Activated naive CD8-positive, alpha-beta T cell treated with anti-CD3 and anti-CD28 coated beads, Interleukin-2, amount 10 ng/mL, durations not matched to agents 7 days and 5 days (primary cell): ENCODE measurements at regions not wholly inside any gene's neighbourhood (a gene's known extent, or its start where the extent isn't known, plus 50 kb on each side); places are given as distances from the start of the nearest gene placed in this dataset.

Experiments used
- ATAC-seq: fragments of 150-1000 bp; cut with Tn5 transposase; one replicate; pipeline ENCODE4 v1.10.0; 2021; ENCODE audit warnings: low read depth, moderate library complexity
- POLR2A ChIA-PET: fragments of 350-600 bp; sonication (Branson Sonifier 250); formaldehyde crosslinking; loops from one replicate; lab custom pipeline; 2021; ENCODE audit warnings: antibody characterized with exemption; lab: Charles Lee
- DNase-seq: peaks from one replicate; pipeline ENCODE4 v3.0.0; 2021
- H3K27ac Mint-ChIP-seq: one replicate; pipeline ENCODE4 v1.8.0; 2022; ENCODE audit warnings: mild to moderate bottlenecking, mixed read lengths
- H3K27me3 Mint-ChIP-seq: one replicate; pipeline ENCODE4 v1.8.0; 2022; ENCODE audit warnings: mild to moderate bottlenecking, moderate library complexity, mixed read lengths
- H3K36me3 Mint-ChIP-seq: one replicate; pipeline ENCODE4 v1.8.0; 2021; ENCODE audit warnings: mild to moderate bottlenecking, mixed read lengths
- H3K4me1 Mint-ChIP-seq: one replicate; pipeline ENCODE4 v1.8.0; 2021; ENCODE audit warnings: mixed read lengths
- H3K4me3 Mint-ChIP-seq: one replicate; pipeline ENCODE4 v1.8.0; 2022; ENCODE audit warnings: mild to moderate bottlenecking, moderate library complexity, mixed read lengths
- H3K9me3 Mint-ChIP-seq: one replicate; pipeline ENCODE4 v1.8.0; 2021; ENCODE audit warnings: mixed read lengths

DNA sequence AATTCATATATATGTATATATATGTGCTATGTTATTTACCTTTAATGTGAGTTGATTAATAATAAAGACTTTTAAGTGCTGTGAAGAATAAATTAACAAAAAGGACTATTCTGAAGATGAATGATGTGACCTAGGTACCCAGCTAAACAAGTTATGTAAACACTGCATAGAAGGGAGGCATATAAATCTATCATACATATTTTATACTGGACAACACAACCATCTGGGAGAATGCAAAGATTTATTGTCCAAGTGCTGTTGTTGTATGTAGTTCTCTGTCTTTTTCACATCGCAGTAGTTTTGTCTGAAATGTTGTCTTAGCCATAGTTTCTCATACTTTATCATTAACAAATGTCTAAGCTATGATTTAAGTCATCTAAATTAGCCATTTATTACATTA, 337.6 kb downstream of the PCDH18 start:
- Mint-ChIP-seq H3K4me3 (no peak overlapping the region), H3K9me3 (peaks cover 1% of the 10 kb centered on the region), H3K36me3 (no peaks in the 10 kb centered on the region), H3K27ac (no peak overlapping the region), H3K4me1 (no peaks in the 10 kb centered on the region), H3K27me3 (no peaks in the 10 kb centered on the region)
- DNase-seq, result no peak
- POLR2A ChIA-PET, result no interaction called here
- no peak for ATAC-seq

DNA sequence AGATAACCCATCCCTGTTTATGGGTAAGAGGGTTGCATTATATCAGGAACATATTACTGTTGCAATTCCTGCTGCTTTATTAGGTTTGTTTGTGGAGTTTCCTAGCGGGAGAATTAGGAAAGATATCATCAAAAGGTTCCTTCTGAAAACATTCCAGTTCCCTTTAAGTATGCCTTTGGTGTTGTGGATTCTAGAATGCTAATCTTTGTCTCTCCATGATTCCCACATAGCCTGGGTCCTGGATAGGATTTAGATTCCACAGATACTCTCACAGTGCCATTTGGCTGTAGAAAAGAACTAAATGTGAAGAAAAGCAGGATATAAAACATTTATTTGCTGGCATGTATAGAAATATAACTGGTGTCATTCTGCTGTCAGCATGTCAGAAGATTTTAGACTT, 338.7 kb downstream of the PCDH18 start:
- Mint-ChIP-seq H3K9me3 (peaks cover 1% of the 10 kb centered on the region), H3K4me1 (no peaks in the 10 kb centered on the region), H3K36me3 (no peaks in the 10 kb centered on the region), H3K27ac (no peak overlapping the region), H3K4me3 (no peak overlapping the region), H3K27me3 (no peaks in the 10 kb centered on the region)
- POLR2A ChIA-PET, result no interaction called here
- ATAC-seq, result no peak
- DNase-seq, result no peak

- DNase-seq, result no peak
- no peak overlapping the region for H3K4me3 Mint-ChIP-seq
- no peak overlapping the region for H3K27ac Mint-ChIP-seq
- no peaks in the 10 kb centered on the region for H3K36me3 Mint-ChIP-seq
- H3K9me3 Mint-ChIP-seq, result no peaks in the 10 kb centered on the region
- POLR2A ChIA-PET, result no interaction called here
- no peaks in the 10 kb centered on the region for H3K4me1 Mint-ChIP-seq
- no peak for ATAC-seq
- no peaks in the 10 kb centered on the region for H3K27me3 Mint-ChIP-seq
These were observed 350.9 kb downstream of the PCDH18 start for GRCh38 chr4:137181293-137181899.

GRCh38 chr4:137180349-137180748, 351.9 kb downstream of the PCDH18 start:
- ATAC-seq (no peak), DNase-seq (no peak)
- no peaks in the 10 kb centered on the region for H3K9me3 Mint-ChIP-seq
- H3K36me3 Mint-ChIP-seq, result no peaks in the 10 kb centered on the region
- no peak overlapping the region for H3K4me3 Mint-ChIP-seq
- H3K27me3 Mint-ChIP-seq, result no peaks in the 10 kb centered on the region
- POLR2A ChIA-PET, result no interaction called here
- H3K27ac Mint-ChIP-seq, result no peak overlapping the region
- no peaks in the 10 kb centered on the region for H3K4me1 Mint-ChIP-seq

- no peaks in the 10 kb centered on the region for H3K9me3 Mint-ChIP-seq
- ATAC-seq (no peak), DNase-seq (no peak)
- H3K27ac Mint-ChIP-seq, result no peak overlapping the region
- no peaks in the 10 kb centered on the region for H3K4me1 Mint-ChIP-seq
- no peaks in the 10 kb centered on the region for H3K27me3 Mint-ChIP-seq
- POLR2A ChIA-PET, result no interaction called here
- no peaks in the 10 kb centered on the region for H3K36me3 Mint-ChIP-seq
- no peak overlapping the region for H3K4me3 Mint-ChIP-seq
These were observed 375.5 kb downstream of the PCDH18 start for GRCh38 chr4:137156807-137157206.

- H3K36me3 Mint-ChIP-seq, result no peaks in the 10 kb centered on the region
- H3K27me3 Mint-ChIP-seq, result no peaks in the 10 kb centered on the region
- no peak for DNase-seq
- no peaks in the 10 kb centered on the region for H3K4me1 Mint-ChIP-seq
- no peaks in the 10 kb centered on the region for H3K9me3 Mint-ChIP-seq
- no peak overlapping the region for H3K4me3 Mint-ChIP-seq
- no peak for ATAC-seq
- H3K27ac Mint-ChIP-seq, result no peak overlapping the region
- POLR2A ChIA-PET, result no interaction called here
These were observed 376.2 kb downstream of the PCDH18 start for GRCh38 chr4:137156054-137156453.

DNA sequence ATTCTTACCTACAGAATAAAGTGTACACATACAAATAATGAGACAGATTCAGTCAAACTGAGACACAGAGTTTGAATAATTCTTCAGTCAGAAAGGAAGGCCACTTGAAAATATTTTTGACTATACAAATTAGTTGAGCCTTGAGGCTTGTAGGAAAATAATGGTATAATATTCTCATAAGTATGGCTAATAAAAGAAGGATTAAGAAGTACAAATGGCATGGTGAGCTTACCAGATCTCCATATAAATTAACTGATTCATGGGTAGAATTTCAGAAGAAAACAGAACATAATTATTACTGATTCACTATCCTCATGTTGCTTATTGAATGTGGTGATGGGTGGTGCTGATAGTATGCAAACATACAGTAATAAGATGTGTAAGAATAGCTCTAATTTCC, 401.1 kb downstream of the PCDH18 start:
- no peak for ATAC-seq
- Mint-ChIP-seq H3K27ac (no peak overlapping the region), H3K36me3 (no peaks in the 10 kb centered on the region), H3K27me3 (no peaks in the 10 kb centered on the region), H3K4me1 (no peaks in the 10 kb centered on the region), H3K9me3 (no peaks in the 10 kb centered on the region), H3K4me3 (no peak overlapping the region)
- POLR2A ChIA-PET, result no interaction called here
- no peak for DNase-seq

- Mint-ChIP-seq H3K27ac (no peak overlapping the region), H3K9me3 (no peaks in the 10 kb centered on the region), H3K36me3 (no peaks in the 10 kb centered on the region), H3K27me3 (no peaks in the 10 kb centered on the region), H3K4me3 (no peak overlapping the region), H3K4me1 (no peaks in the 10 kb centered on the region)
- no peak for DNase-seq
- no peak for ATAC-seq
- POLR2A ChIA-PET, result no interaction called here
These were observed 402.4 kb downstream of the PCDH18 start for GRCh38 chr4:137129845-137130244.

- H3K4me1 Mint-ChIP-seq, result no peaks in the 10 kb centered on the region
- DNase-seq (no peak), ATAC-seq (no peak)
- POLR2A ChIA-PET, result no interaction called here
- no peak overlapping the region for H3K27ac Mint-ChIP-seq
- H3K9me3 Mint-ChIP-seq, result no peaks in the 10 kb centered on the region
- H3K27me3 Mint-ChIP-seq, result no peaks in the 10 kb centered on the region
- no peaks in the 10 kb centered on the region for H3K36me3 Mint-ChIP-seq
- H3K4me3 Mint-ChIP-seq, result no peak overlapping the region
These were observed 402.9 kb downstream of the PCDH18 start for GRCh38 chr4:137129441-137129840.

DNA sequence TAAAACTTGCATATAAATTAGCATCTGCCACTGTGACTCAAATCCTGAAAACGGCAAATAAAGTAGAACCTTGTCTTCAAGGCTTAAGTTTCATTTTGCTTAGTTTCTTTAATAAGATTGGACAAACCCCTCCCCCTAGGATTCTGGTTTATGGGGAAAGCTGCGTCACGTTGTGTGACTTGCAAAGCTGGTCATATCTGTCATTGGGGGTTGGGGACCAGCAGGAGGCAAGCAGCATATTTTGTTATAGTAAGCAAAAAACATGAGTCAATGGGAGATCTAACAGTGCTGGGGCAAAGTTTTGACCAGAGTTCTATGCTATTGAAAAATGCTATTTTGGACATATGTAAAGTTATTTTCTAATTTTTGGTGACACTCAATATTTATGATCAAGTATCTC, 407.3 kb downstream of the PCDH18 start:
- DNase-seq (no peak), ATAC-seq (no peak)
- POLR2A ChIA-PET, result no interaction called here
- H3K27ac Mint-ChIP-seq, result no peak overlapping the region
- H3K27me3 Mint-ChIP-seq, result no peaks in the 10 kb centered on the region
- H3K9me3 Mint-ChIP-seq, result no peaks in the 10 kb centered on the region
- H3K4me1 Mint-ChIP-seq, result no peaks in the 10 kb centered on the region
- H3K36me3 Mint-ChIP-seq, result no peaks in the 10 kb centered on the region
- H3K4me3 Mint-ChIP-seq, result no peak overlapping the region

DNA sequence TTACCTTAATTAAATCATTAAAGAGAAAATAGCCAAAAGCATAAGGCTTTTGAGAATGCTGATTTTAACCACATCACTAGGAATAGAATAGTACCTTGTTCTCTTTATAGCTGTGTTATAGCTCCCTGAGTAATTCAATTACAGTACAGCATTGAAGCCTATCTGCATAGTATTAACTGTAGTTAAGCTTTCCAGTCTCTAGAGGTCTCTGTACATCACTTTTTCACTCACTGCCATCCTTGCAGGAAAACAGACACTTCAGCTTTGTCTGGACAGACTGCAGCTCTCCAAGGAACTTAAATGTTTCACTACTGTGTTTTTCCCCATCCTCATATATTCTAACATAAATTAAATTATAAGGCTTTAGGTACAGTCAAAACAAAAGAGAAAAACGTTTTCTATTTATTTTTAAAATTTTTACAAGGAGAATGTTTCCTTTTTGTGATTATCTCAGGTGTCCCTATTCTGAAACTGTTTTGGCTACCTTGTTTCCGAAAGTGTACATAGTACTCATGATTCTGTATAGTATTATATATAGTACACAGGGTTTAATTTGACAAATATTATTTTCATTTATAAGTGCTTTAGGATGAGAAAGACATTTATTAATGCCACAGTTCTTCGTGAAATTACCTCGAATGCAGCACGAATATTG, 407.9 kb downstream of the PCDH18 start:
- Mint-ChIP-seq H3K4me3 (no peak overlapping the region), H3K27me3 (no peaks in the 10 kb centered on the region), H3K9me3 (no peaks in the 10 kb centered on the region), H3K27ac (no peak overlapping the region), H3K4me1 (no peaks in the 10 kb centered on the region), H3K36me3 (no peaks in the 10 kb centered on the region)
- POLR2A ChIA-PET, result no interaction called here
- no peak for DNase-seq
- ATAC-seq, result no peak

DNA sequence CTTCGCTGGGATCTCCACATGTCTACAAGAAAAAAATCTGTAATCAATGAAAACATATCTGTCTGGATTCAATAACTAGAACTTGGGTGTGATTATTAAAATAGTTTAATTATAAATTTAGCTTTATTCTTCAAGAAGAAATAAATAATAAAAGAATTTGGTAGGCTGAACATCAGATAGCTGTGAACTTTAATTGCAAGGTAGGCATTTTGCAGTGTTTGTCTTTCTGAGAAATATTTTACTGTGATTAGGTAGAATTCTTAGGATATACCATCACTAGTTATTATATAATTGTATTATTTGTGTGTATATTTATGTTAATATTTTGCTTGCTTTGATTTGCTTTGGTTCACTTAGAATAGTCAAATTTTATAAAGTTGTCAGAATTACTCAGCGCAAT, 409.4 kb downstream of the PCDH18 start:
- POLR2A ChIA-PET, result no interaction called here
- H3K27me3 Mint-ChIP-seq, result no peaks in the 10 kb centered on the region
- H3K27ac Mint-ChIP-seq, result no peak overlapping the region
- no peaks in the 10 kb centered on the region for H3K9me3 Mint-ChIP-seq
- no peaks in the 10 kb centered on the region for H3K36me3 Mint-ChIP-seq
- no peak for ATAC-seq
- H3K4me3 Mint-ChIP-seq, result no peak overlapping the region
- DNase-seq, result no peak
- no peaks in the 10 kb centered on the region for H3K4me1 Mint-ChIP-seq

GRCh38 chr4:137116144-137116543, 416.1 kb downstream of the PCDH18 start:
- Mint-ChIP-seq H3K27ac (no peak overlapping the region), H3K27me3 (no peaks in the 10 kb centered on the region), H3K36me3 (no peaks in the 10 kb centered on the region), H3K9me3 (no peaks in the 10 kb centered on the region), H3K4me1 (no peaks in the 10 kb centered on the region), H3K4me3 (no peak overlapping the region)
- ATAC-seq (no peak), DNase-seq (no peak)
- POLR2A ChIA-PET, result no interaction called here

GRCh38 chr4:137106733-137107132, 425.6 kb downstream of the PCDH18 start:
- Mint-ChIP-seq H3K36me3 (no peaks in the 10 kb centered on the region), H3K27me3 (no peaks in the 10 kb centered on the region), H3K27ac (no peak overlapping the region), H3K4me1 (no peaks in the 10 kb centered on the region), H3K9me3 (no peaks in the 10 kb centered on the region), H3K4me3 (no peak overlapping the region)
- ATAC-seq, result no peak
- no peak for DNase-seq
- POLR2A ChIA-PET, result no interaction called here
